Osteoblast (primary cell): ENCODE measurements at regions not wholly inside any gene's neighbourhood (a gene's known extent, or its start where the extent isn't known, plus 50 kb on each side); places are given as distances from the start of the nearest gene placed in this dataset.

Experiments
- DNase-seq: peaks from one replicate; pipeline ENCODE4 v3.0.0; 2011; ENCODE audit warnings: low spot score, mixed read lengths; ENCODE audit not compliant: insufficient read length; ENCODE audit errors: missing footprints
- H2AFZ ChIP-seq: 2 replicates; pipeline ENCODE4 v1.6.0; 2011; ENCODE audit warnings: mild to moderate bottlenecking, low read length
- H3K27ac ChIP-seq: 2 replicates; pipeline ENCODE4 v1.5.1; 2011; ENCODE audit warnings: mild to moderate bottlenecking, low read depth, low read length, moderate library complexity
- H3K27me3 ChIP-seq: 2 replicates; pipeline ENCODE4 v1.6.0; 2012; ENCODE audit warnings: mild to moderate bottlenecking, control low read depth, inconsistent platforms, low read length, moderate library complexity; ENCODE audit not compliant: insufficient read depth
- H3K36me3 ChIP-seq: 2 replicates; pipeline ENCODE4 v1.5.1; 2011; ENCODE audit warnings: mild to moderate bottlenecking, low read length, control low read depth, moderate library complexity; ENCODE audit not compliant: insufficient read depth
- H3K4me1 ChIP-seq: 2 replicates; pipeline ENCODE4 v1.5.1; 2011; ENCODE audit warnings: mild to moderate bottlenecking, low read length, control low read depth, moderate library complexity; ENCODE audit not compliant: insufficient read depth
- H3K4me2 ChIP-seq: 2 replicates; pipeline ENCODE4 v1.6.0; 2011; ENCODE audit warnings: mild to moderate bottlenecking, low read length; ENCODE audit not compliant: insufficient read depth
- H3K4me3 ChIP-seq: fragments of 200-600 bp; sonication (generic); 3 replicates; pipeline ENCODE4 v1.5.1; 2012; ENCODE audit warnings: mild to moderate bottlenecking, low read length, inconsistent platforms; ENCODE audit not compliant: insufficient read depth
- H3K79me2 ChIP-seq: 2 replicates; pipeline ENCODE4 v1.6.0; 2012; ENCODE audit warnings: mild to moderate bottlenecking, low read length, control low read depth, inconsistent platforms; ENCODE audit not compliant: insufficient read depth
- H3K9me3 ChIP-seq: 2 replicates; pipeline ENCODE4 v1.5.1; 2011; ENCODE audit warnings: low read depth, low read length, control low read depth
- H4K20me1 ChIP-seq: 2 replicates; pipeline ENCODE4 v1.6.0; 2012; ENCODE audit warnings: mild to moderate bottlenecking, low read length, control low read depth; ENCODE audit not compliant: insufficient read depth
- TF ChIP-seq, protein P1 (sequence below): IDR thresholded peaks from 2 replicates; pipeline ENCODE4 v1.5.1; 2011; ENCODE audit warnings: mild to moderate bottlenecking, low read depth, low read length, moderate library complexity; ENCODE audit errors: extremely low read depth

- no peak overlapping the region for H3K27ac ChIP-seq
- no peaks in the 10 kb centered on the region for H4K20me1 ChIP-seq
- H3K4me3 ChIP-seq: no peak overlapping the region
- TF ChIP-seq, protein P1, sequence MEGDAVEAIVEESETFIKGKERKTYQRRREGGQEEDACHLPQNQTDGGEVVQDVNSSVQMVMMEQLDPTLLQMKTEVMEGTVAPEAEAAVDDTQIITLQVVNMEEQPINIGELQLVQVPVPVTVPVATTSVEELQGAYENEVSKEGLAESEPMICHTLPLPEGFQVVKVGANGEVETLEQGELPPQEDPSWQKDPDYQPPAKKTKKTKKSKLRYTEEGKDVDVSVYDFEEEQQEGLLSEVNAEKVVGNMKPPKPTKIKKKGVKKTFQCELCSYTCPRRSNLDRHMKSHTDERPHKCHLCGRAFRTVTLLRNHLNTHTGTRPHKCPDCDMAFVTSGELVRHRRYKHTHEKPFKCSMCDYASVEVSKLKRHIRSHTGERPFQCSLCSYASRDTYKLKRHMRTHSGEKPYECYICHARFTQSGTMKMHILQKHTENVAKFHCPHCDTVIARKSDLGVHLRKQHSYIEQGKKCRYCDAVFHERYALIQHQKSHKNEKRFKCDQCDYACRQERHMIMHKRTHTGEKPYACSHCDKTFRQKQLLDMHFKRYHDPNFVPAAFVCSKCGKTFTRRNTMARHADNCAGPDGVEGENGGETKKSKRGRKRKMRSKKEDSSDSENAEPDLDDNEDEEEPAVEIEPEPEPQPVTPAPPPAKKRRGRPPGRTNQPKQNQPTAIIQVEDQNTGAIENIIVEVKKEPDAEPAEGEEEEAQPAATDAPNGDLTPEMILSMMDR: no peak
- H3K4me2 ChIP-seq: no peak overlapping the region
- DNase-seq: no peak
- no peaks in the 10 kb centered on the region for H3K27me3 ChIP-seq
- H2AFZ ChIP-seq: no peak overlapping the region
- H3K36me3 ChIP-seq: no peaks in the 10 kb centered on the region
- H3K79me2 ChIP-seq: no peaks in the 10 kb centered on the region
- no peaks in the 10 kb centered on the region for H3K4me1 ChIP-seq
- no peaks in the 10 kb centered on the region for H3K9me3 ChIP-seq
Measured at GRCh38 chr2:8061219-8061618, 620.6 kb upstream of the ID2 start.

DNA sequence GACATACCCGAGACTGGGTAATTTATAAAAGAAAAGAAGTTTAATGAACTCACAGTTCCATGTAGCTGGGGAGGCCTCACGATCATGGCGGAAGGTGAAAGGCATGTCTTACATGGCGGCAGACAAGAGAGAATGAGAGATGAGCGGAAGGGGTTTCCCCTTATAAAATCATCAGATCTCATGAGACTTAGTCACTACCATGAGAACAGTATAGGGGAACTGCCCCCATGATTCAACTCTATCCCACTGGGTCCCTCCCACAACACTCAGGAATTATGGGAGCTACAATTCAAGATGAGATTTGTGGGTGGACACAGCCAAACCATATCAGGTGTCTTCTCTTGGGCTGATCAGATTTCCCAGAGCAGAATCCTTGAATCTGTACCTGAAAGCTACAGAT is 617.3 kb upstream of the ID2 start:
- H3K4me2 ChIP-seq: no peak overlapping the region
- H4K20me1 ChIP-seq: no peaks in the 10 kb centered on the region
- H3K4me1 ChIP-seq: no peaks in the 10 kb centered on the region
- H3K4me3 ChIP-seq: no peak overlapping the region
- H2AFZ ChIP-seq: no peak overlapping the region
- no peaks in the 10 kb centered on the region for H3K9me3 ChIP-seq
- TF ChIP-seq, protein P1: no peak
- no peaks in the 10 kb centered on the region for H3K27me3 ChIP-seq
- H3K36me3 ChIP-seq: no peaks in the 10 kb centered on the region
- H3K79me2 ChIP-seq: no peaks in the 10 kb centered on the region
- DNase-seq: no peak
- no peak overlapping the region for H3K27ac ChIP-seq

DNA sequence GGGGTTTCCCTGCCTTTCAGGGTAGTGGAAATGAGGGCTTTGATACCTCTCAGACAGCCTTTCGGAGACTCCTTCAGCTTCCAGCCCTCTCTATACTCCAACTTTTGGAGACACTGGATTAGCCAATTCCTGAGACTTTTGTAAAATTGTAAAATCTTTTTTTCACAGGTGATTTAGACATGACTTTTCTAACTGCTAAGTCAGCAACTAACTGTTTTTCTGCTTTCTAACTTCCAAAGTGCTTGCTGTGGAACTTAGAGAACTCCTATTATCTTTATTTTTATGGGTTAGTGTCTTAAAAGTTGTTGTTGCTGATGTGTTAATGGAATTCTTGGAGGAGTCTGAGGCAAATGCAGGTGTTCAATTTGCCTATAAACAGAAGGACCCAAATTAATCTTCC is 616.7 kb upstream of the ID2 start:
- no peak overlapping the region for H3K27ac ChIP-seq
- no peak for DNase-seq
- no peak overlapping the region for H3K4me2 ChIP-seq
- H3K79me2 ChIP-seq: no peaks in the 10 kb centered on the region
- no peaks in the 10 kb centered on the region for H3K4me1 ChIP-seq
- H3K4me3 ChIP-seq: no peak overlapping the region
- H4K20me1 ChIP-seq: no peaks in the 10 kb centered on the region
- no peaks in the 10 kb centered on the region for H3K27me3 ChIP-seq
- no peaks in the 10 kb centered on the region for H3K9me3 ChIP-seq
- H2AFZ ChIP-seq: no peak overlapping the region
- TF ChIP-seq, protein P1: no peak
- H3K36me3 ChIP-seq: no peaks in the 10 kb centered on the region

DNA sequence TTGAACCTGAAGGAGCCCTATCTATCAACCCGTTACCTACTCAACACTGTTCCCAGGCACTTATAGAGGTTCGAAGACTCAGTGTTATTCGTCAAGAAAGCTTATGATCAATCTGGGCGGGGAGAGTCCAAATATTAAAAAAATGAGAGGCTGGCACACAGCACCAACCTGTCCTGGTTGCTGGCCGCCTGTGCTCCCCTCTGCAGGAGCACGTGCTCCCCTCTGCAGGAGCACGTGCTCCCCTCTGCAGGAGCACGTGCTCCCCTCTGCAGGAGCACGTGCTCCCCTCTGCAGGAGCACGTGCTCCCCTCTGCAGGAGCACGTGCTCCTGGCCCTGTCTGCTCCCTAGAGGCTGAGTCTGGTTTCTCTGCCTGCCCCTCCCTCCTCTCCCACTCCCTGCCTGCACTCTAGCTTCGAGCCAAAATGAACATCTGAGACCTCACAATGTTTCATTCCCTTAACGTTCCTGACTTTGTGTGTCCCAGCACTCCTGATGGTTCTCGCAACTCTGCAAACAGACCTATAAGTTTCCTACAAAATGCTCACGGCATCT is 614.0 kb upstream of the ID2 start:
- Histone ChIP-seq H3K27ac (no peak overlapping the region), H3K27me3 (no peaks in the 10 kb centered on the region), H3K9me3 (no peaks in the 10 kb centered on the region), H2AFZ (no peak overlapping the region), H3K4me3 (no peak overlapping the region), H3K4me2 (no peak overlapping the region), H3K79me2 (no peaks in the 10 kb centered on the region), H3K36me3 (no peaks in the 10 kb centered on the region), H4K20me1 (no peaks in the 10 kb centered on the region), H3K4me1 (no peaks in the 10 kb centered on the region)
- TF ChIP-seq, protein P1: no peak
- DNase-seq: no peak
